H1 (cell line): ENCODE measurements at regions not wholly inside any gene's neighbourhood (a gene's known extent, or its start where the extent isn't known, plus 50 kb on each side); places are given as distances from the start of the nearest gene placed in this dataset.

ENCODE experiments used
- CTCF ChIA-PET: fragments of 300-600 bp; sonication (Branson Sonifier 250); formaldehyde crosslinking; loops from one replicate; lab custom pipeline; 2021; ENCODE audit not compliant: partially characterized antibody; lab: Charles Lee
- POLR2A ChIA-PET: fragments of 300-600 bp; sonication (Branson Sonifier 250); formaldehyde crosslinking; loops from one replicate; lab custom pipeline; 2021; ENCODE audit warnings: inconsistent platforms; ENCODE audit not compliant: partially characterized antibody; lab: Charles Lee
- DNase-seq, 2 experiments: peaks; one replicate each; pipeline versions ENCODE4 v3.0.0 to v3.0.0-alpha.2; 2010 to 2022; ENCODE audit warnings: low spot score in 2 of 2, low read depth in 1 of 2, mixed read lengths in 1 of 2
- FAIRE-seq: peaks from 2 replicates; lab custom pipeline; 2011; peaks lifted over from hg19 to GRCh38; lab: Jason Lieb, UNC
- H2AFZ ChIP-seq: 2 replicates; pipeline ENCODE4 v1.8.1; 2012; ENCODE audit warnings: low read length, inconsistent platforms
- H2AK5ac ChIP-seq: 2 replicates; pipeline ENCODE4 v1.6.1; 2013; ENCODE audit warnings: low read depth, low read length
- H2BK120ac ChIP-seq: replicated peaks from 2 replicates; pipeline ENCODE3; 2013; ENCODE audit warnings: low read depth, low read length, inconsistent platforms
- H2BK12ac ChIP-seq: 2 replicates; pipeline ENCODE4 v1.6.1; 2013; ENCODE audit warnings: low read depth, low read length
- H2BK15ac ChIP-seq: 2 replicates; pipeline ENCODE4 v1.6.1; 2013; ENCODE audit warnings: low read length
- H2BK20ac ChIP-seq: 2 replicates; pipeline ENCODE4 v1.6.1; 2013; ENCODE audit warnings: low read length
- H2BK5ac ChIP-seq: 2 replicates; pipeline ENCODE4 v1.6.1; 2013; ENCODE audit warnings: low read depth, low read length
- H3K14ac ChIP-seq: 2 replicates; pipeline ENCODE4 v1.6.1; 2013; ENCODE audit warnings: inconsistent platforms; ENCODE audit not compliant: insufficient read length
- H3K18ac ChIP-seq: 2 replicates; pipeline ENCODE4 v1.6.1; 2013; ENCODE audit warnings: low read length; ENCODE audit errors: extremely low read depth
- H3K23ac ChIP-seq: 2 replicates; pipeline ENCODE4 v1.6.1; 2013; ENCODE audit warnings: inconsistent platforms; ENCODE audit not compliant: insufficient read length
- H3K23me2 ChIP-seq: 2 replicates; pipeline ENCODE4 v1.6.1; 2013; ENCODE audit warnings: low read depth, low read length
- H3K27ac ChIP-seq: 2 replicates; pipeline ENCODE4 v1.6.1; 2011; ENCODE audit warnings: low read depth, low read length, inconsistent platforms
- H3K27me3 ChIP-seq, 4 experiments: replicated peaks in 1 of 4; 1 replicate in 1 of 4; 2 replicates in 3 of 4; pipeline versions ENCODE4 v1.6.1 to v1.8.1; 2011 to 2013; ENCODE audit warnings: low read length in 3 of 4, mild to moderate bottlenecking in 3 of 4, inconsistent platforms in 2 of 4, mixed read lengths in 2 of 4, moderate library complexity in 1 of 4; ENCODE audit not compliant: control insufficient read depth in 3 of 4, insufficient read depth in 3 of 4; ENCODE audit errors: extremely low read depth in 1 of 4
- H3K36me3 ChIP-seq, 4 experiments: 2 replicates each; pipeline versions ENCODE4 v1.6.1 to v1.8.1; 2011 to 2013; ENCODE audit warnings: mild to moderate bottlenecking in 4 of 4, low read length in 3 of 4, moderate library complexity in 2 of 4, control low read depth in 1 of 4, inconsistent platforms in 1 of 4; ENCODE audit not compliant: insufficient read depth in 4 of 4, control insufficient read depth in 2 of 4
- H3K4ac ChIP-seq: replicated peaks from 2 replicates; pipeline ENCODE3; 2013; ENCODE audit warnings: low read length, low read depth, mixed read lengths, inconsistent platforms; ENCODE audit not compliant: insufficient read length
- H3K4me1 ChIP-seq, 4 experiments: replicated peaks in 1 of 4; 1 replicate in 1 of 4; 2 replicates in 3 of 4; pipeline versions ENCODE4 v1.6.1 to v1.8.1; 2011 to 2013; ENCODE audit warnings: low read length in 3 of 4, inconsistent platforms in 2 of 4, mixed read lengths in 1 of 4; ENCODE audit not compliant: insufficient read depth in 4 of 4, control insufficient read depth in 3 of 4
- H3K4me2 ChIP-seq, 2 experiments: 2 replicates each; pipeline versions ENCODE4 v1.6.1 to v1.8.1; 2011 to 2013; ENCODE audit warnings: low read depth in 2 of 2, low read length in 2 of 2, control low read depth in 1 of 2, inconsistent platforms in 1 of 2, mild to moderate bottlenecking in 1 of 2; ENCODE audit not compliant: insufficient read depth in 1 of 2
- H3K4me3 ChIP-seq, 4 experiments: fragments of 200-600, 300-600 bp in 1 of 4; sonication (generic), shearing (Covaris generic), sonication (Bioruptor Twin) in 1 of 4; 2 replicates each; pipeline versions ENCODE4 v1.5.1 to v1.8.1; 2011 to 2016; ENCODE audit warnings: low read length in 4 of 4, low read depth in 3 of 4, control low read depth in 2 of 4, inconsistent platforms in 2 of 4, mild to moderate bottlenecking in 2 of 4, mixed read lengths in 1 of 4, moderate library complexity in 1 of 4; ENCODE audit not compliant: insufficient read depth in 2 of 4; ENCODE audit errors: extremely low read depth in 1 of 4
- H3K56ac ChIP-seq: replicated peaks from 2 replicates; pipeline ENCODE3; 2013; ENCODE audit warnings: low read depth, mild to moderate bottlenecking, mixed read lengths, low read length, inconsistent platforms; ENCODE audit not compliant: insufficient read length
- H3K79me1 ChIP-seq: 2 replicates; pipeline ENCODE4 v1.6.1; 2013; ENCODE audit warnings: low read depth, low read length, control low read depth
- H3K79me2 ChIP-seq, 2 experiments: 2 replicates each; pipeline versions ENCODE4 v1.6.1 to v1.8.1; 2012 to 2013; ENCODE audit warnings: low read length in 2 of 2, mild to moderate bottlenecking in 2 of 2, inconsistent platforms in 1 of 2; ENCODE audit not compliant: insufficient read depth in 2 of 2, control insufficient read depth in 1 of 2
- H3K9ac ChIP-seq, 4 experiments: replicated peaks in 1 of 4; 1 replicate in 1 of 4; 2 replicates in 3 of 4; pipeline versions ENCODE4 v1.6.1 to v1.8.1; 2011 to 2013; ENCODE audit warnings: low read depth in 3 of 4, low read length in 3 of 4, control low read depth in 2 of 4, mild to moderate bottlenecking in 2 of 4, moderate library complexity in 2 of 4, inconsistent platforms in 1 of 4; ENCODE audit errors: extremely low read depth in 1 of 4
- H3K9me3 ChIP-seq, 2 experiments: 2 replicates each; pipeline versions ENCODE4 v1.6.1 to v1.8.1; 2012 to 2013; ENCODE audit warnings: mild to moderate bottlenecking in 2 of 2, moderate library complexity in 2 of 2, control low read depth in 1 of 2, inconsistent platforms in 1 of 2, low read depth in 1 of 2, low read length in 1 of 2, mixed read lengths in 1 of 2; ENCODE audit not compliant: insufficient read depth in 2 of 2
- H4K20me1 ChIP-seq, 2 experiments: replicated peaks in 1 of 2; 2 replicates each; pipeline versions ENCODE3 to v1.8.1; 2011 to 2013; ENCODE audit warnings: inconsistent platforms in 2 of 2, low read length in 2 of 2, mild to moderate bottlenecking in 1 of 2; ENCODE audit not compliant: insufficient read depth in 2 of 2, control insufficient read depth in 1 of 2
- H4K5ac ChIP-seq: 2 replicates; pipeline ENCODE4 v1.6.1; 2013; ENCODE audit warnings: low read length, low read depth, mixed read lengths, inconsistent platforms; ENCODE audit not compliant: insufficient read length
- H4K8ac ChIP-seq: 2 replicates; pipeline ENCODE4 v1.8.0; 2013; ENCODE audit warnings: mild to moderate bottlenecking, moderate library complexity, low read length, inconsistent platforms; ENCODE audit not compliant: insufficient read depth; ENCODE audit errors: extremely low read depth
- H4K91ac ChIP-seq: replicated peaks from 2 replicates; pipeline ENCODE3; 2013; ENCODE audit warnings: low read length, mixed read lengths, inconsistent platforms; ENCODE audit not compliant: insufficient read length
- BACH1 ChIP-seq: IDR thresholded peaks from 2 replicates; pipeline ENCODE4 v1.6.1; 2012; ENCODE audit warnings: low read length, improper control_type of control experiment
- WGBS, 2 experiments: shearing (Covaris generic) in 1 of 2; methylation state at CpG; one replicate each; pipeline versions ENCODE4 v1.1.6 to v1.1.7; 2013 to 2015; ENCODE audit warnings: low lambda C conversion rate in 2 of 2, mixed read lengths in 2 of 2, inconsistent platforms in 1 of 2, low coverage in 1 of 2, missing lambda C conversion rate in 1 of 2; ENCODE audit not compliant: insufficient replicate concordance in 2 of 2, insufficient coverage in 1 of 2, insufficient read length in 1 of 2; ENCODE audit errors: extremely low coverage in 1 of 2, missing lambda C conversion rate in 1 of 2; 5-methylcytosine and 5-hydroxymethylcytosine counted together

DNA sequence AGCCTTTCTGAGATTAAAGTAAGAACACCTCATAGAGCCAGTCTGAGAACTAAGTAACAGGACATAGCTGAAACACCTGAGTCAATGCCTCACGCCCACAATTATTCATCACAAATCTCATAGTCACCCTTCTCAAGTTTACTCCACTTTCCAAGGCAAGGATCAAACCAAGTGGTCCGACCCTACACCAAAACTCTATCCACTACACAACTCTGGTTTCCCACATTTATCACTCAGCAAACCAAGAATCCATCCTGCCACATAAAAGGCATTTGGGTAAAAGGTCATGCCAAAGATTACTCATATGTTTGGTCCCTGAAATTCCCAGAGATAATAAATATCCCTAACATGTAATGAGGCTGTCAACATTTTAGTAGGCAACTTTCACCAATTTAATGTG is 144.1 kb downstream of the RPAP3 start:
- H3K23ac ChIP-seq, result no peak overlapping the region
- H4K20me1 ChIP-seq, result no peaks in the 10 kb centered on the region
- H3K23me2 ChIP-seq, result no peaks in the 10 kb centered on the region; the same call in 1 of the 2 replicates
- no peak overlapping the region for H3K9ac ChIP-seq
- no peak overlapping the region for H3K56ac ChIP-seq
- H3K14ac ChIP-seq, result no peak overlapping the region
- H3K18ac ChIP-seq, result no peak overlapping the region
- H3K9me3 ChIP-seq, result peaks cover 0 to 4% of the 10 kb centered on the region in 2 experiments; a peak in 1 of 4 replicates
- no peak overlapping the region for H4K8ac ChIP-seq
- H3K4me3 ChIP-seq, result no peak overlapping the region
- POLR2A ChIA-PET, result no interaction called here
- H3K36me3 ChIP-seq, result no peaks in the 10 kb centered on the region; a peak in 2 of 8 replicates
- peaks cover 0 to under 1% (median 0%) of the 10 kb centered on the region in 4 experiments; a peak in 1 of 7 replicates for H3K4me1 ChIP-seq
- no peak overlapping the region for H2AK5ac ChIP-seq
- H3K79me1 ChIP-seq, result no peaks in the 10 kb centered on the region
- H3K79me2 ChIP-seq, result no peaks in the 10 kb centered on the region
- no peak for FAIRE-seq
- CTCF ChIA-PET, result interaction anchor here (1.8 kb wide), 1 partner anchor 15 kb away, joined by 5 read pairs; no protein-coding TSS in a partner anchor
- no peak overlapping the region for H2BK5ac ChIP-seq
- H3K4me2 ChIP-seq, result no peak overlapping the region
- no peaks in the 10 kb centered on the region for H3K27me3 ChIP-seq
- no peak overlapping the region for H4K91ac ChIP-seq
- no peak for DNase-seq
- H2BK15ac ChIP-seq, result no peak overlapping the region
- no peak overlapping the region for H3K27ac ChIP-seq
- H4K5ac ChIP-seq, result no peak overlapping the region
- H2BK120ac ChIP-seq, result no peak overlapping the region
- no peak overlapping the region for H2BK12ac ChIP-seq
- no peak overlapping the region for H2BK20ac ChIP-seq
- no peak overlapping the region for H3K4ac ChIP-seq
- H2AFZ ChIP-seq, result no peak overlapping the region
- 85% methylated on average over 2 of the region's 2 CpGs; no CpG with 5 or more reads in 1 of the 2 experiments for WGBS, 2 experiments
- no peak for TF ChIP-seq BACH1
